Esophagus muscularis mucosa (tissue), 4 donors: ENCODE measurements at regions not wholly inside any gene's neighbourhood (a gene's known extent, or its start where the extent isn't known, plus 50 kb on each side); places are given as distances from the start of the nearest gene placed in this dataset.

ENCODE experiments used
- DNase-seq: peaks from one replicate; pipeline ENCODE4 v3.0.0-alpha.2; 2017; ENCODE audit errors: extremely low spot score
- H3K27ac ChIP-seq, 4 donors: fragments of 200-600 bp; sonication (generic); replicated peaks in 1 of 4; 1 replicate in 3 of 4; 2 replicates in 1 of 4; pipeline ENCODE4 v1.5.1; 2016 to 2019; ENCODE audit warnings: mild to moderate bottlenecking in 1 of 4
- H3K27me3 ChIP-seq, 4 donors: fragments of 200-600 bp; sonication (generic); one replicate each; pipeline versions ENCODE4 v1.5.1 to v1.6.0; 2016 to 2019
- H3K36me3 ChIP-seq, 4 donors: fragments of 200-600 bp; sonication (generic); one replicate each; pipeline ENCODE4 v1.5.1; 2016 to 2019
- H3K4me1 ChIP-seq, 4 donors: fragments of 200-600 bp; sonication (generic); one replicate each; pipeline ENCODE4 v1.5.1; 2016 to 2019
- H3K4me3 ChIP-seq, 4 donors: fragments of 200-600 bp; sonication (generic); 1 replicate in 2 of 4; 2 replicates in 2 of 4; pipeline ENCODE4 v1.5.1; 2016 to 2019; ENCODE audit warnings: mild to moderate bottlenecking in 4 of 4, moderate library complexity in 1 of 4
- H3K9me3 ChIP-seq, 4 donors: fragments of 200-600 bp; sonication (generic); 1 replicate in 3 of 4; 2 replicates in 1 of 4; pipeline ENCODE4 v1.5.1; 2016 to 2019
- EP300 ChIP-seq: sonication (generic); formaldehyde crosslinking; IDR thresholded peaks from one replicate; pipeline ENCODE4 v1.6.1; 2017; ENCODE audit warnings: antibody characterized with exemption
- POLR2A ChIP-seq: fragments of 450-650 bp; IDR thresholded peaks from one replicate; pipeline ENCODE4 v1.6.1; 2017; ENCODE audit warnings: antibody characterized with exemption, moderate library complexity, mild to moderate bottlenecking, low read depth
- POLR2AphosphoS5 ChIP-seq, 2 donors: sonication (generic); formaldehyde crosslinking; IDR thresholded peaks; one replicate each; pipeline ENCODE4 v1.6.1; 2017; ENCODE audit warnings: antibody characterized with exemption in 2 of 2
- WGBS: methylation state at CpG from one replicate; pipeline ENCODE4 v1.1.5; 2018; 5-methylcytosine and 5-hydroxymethylcytosine counted together
- intact Hi-C: fragments of 100-400 bp; cut with DNase I; formaldehyde crosslinking; loops from one replicate; pipeline ENCODE4 v1.15.1; 2023
- TF ChIP-seq, protein P1 (sequence below), 3 experiments: fragments of 200-600 bp in 2 of 3; fragments of 450-650 bp in 1 of 3; sonication (generic) in 2 of 3; IDR thresholded peaks; one replicate each; pipeline ENCODE4 v1.5.1; 2017 to 2019; ENCODE audit warnings: antibody characterized with exemption in 3 of 3, mild to moderate bottlenecking in 2 of 3, moderate library complexity in 1 of 3

DNA sequence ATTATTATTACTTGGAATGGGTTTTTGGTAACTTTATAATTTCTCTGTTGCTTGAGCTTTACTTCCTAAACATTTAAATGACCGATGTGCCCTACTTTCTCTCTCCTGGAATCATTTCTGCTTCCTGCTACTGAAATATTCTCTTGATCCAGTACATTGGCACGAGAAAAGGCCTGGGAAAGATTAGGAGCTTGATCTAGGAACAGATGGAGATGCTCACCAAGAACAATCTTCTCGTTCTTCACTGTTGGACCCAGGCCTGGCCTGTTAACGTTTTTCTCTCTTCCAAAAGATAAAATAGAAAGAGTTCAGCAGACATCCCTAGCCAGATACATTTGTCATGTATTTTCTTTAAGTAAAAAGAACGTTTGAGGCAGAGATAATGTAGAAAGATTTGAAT, 1356.8 kb upstream of the CRIM1 start:
- Histone ChIP-seq H3K27ac (no peak overlapping the region), H3K27me3 (no peaks in the 10 kb centered on the region), H3K4me1 (no peaks in the 10 kb centered on the region), H3K9me3 (no peaks in the 10 kb centered on the region), H3K4me3 (no peak overlapping the region), H3K36me3 (no peaks in the 10 kb centered on the region)
- TF ChIP-seq, protein P1, sequence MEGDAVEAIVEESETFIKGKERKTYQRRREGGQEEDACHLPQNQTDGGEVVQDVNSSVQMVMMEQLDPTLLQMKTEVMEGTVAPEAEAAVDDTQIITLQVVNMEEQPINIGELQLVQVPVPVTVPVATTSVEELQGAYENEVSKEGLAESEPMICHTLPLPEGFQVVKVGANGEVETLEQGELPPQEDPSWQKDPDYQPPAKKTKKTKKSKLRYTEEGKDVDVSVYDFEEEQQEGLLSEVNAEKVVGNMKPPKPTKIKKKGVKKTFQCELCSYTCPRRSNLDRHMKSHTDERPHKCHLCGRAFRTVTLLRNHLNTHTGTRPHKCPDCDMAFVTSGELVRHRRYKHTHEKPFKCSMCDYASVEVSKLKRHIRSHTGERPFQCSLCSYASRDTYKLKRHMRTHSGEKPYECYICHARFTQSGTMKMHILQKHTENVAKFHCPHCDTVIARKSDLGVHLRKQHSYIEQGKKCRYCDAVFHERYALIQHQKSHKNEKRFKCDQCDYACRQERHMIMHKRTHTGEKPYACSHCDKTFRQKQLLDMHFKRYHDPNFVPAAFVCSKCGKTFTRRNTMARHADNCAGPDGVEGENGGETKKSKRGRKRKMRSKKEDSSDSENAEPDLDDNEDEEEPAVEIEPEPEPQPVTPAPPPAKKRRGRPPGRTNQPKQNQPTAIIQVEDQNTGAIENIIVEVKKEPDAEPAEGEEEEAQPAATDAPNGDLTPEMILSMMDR (IDR thresholded peaks at IDR 0.05), result no peak
- TF ChIP-seq POLR2AphosphoS5 (IDR thresholded peaks at IDR 0.05) (no peak), POLR2A (no peak), EP300 (no peak)
- WGBS, result 55% methylated on average over 5 of the region's 5 CpGs
- no peak for DNase-seq
- intact Hi-C loops, result no loop called here

DNA sequence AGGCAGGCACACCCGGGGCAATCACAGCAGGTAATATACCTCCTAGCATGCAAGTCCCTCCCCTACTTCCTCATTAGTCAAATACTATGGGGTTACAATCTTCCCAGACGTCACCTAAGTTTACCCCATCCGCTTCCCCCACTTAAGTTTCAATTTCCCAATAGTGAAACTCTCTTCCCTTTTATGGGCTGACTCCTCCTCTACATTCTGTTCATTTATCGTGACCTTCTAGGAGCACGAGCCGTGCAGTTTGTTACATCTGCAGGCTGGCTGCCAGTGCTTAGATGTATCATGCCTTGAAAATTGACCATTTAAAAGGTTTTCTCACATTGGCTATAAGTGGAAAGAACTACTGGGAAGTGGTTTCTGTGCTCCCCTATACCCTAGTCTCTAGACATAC, 1357.8 kb upstream of the CRIM1 start:
- WGBS, result 74% methylated on average over 6 of the region's 6 CpGs
- no peaks in the 10 kb centered on the region for H3K36me3 ChIP-seq
- intact Hi-C loops, result no loop called here
- H3K4me3 ChIP-seq, result no peak overlapping the region
- DNase-seq, result no peak
- no peaks in the 10 kb centered on the region for H3K9me3 ChIP-seq
- TF ChIP-seq POLR2AphosphoS5 (IDR thresholded peaks at IDR 0.05) (no peak), EP300 (no peak), POLR2A (no peak)
- TF ChIP-seq, protein P1 (IDR thresholded peaks at IDR 0.05), result no peak
- H3K27ac ChIP-seq, result no peak overlapping the region
- H3K4me1 ChIP-seq, result no peaks in the 10 kb centered on the region
- no peaks in the 10 kb centered on the region for H3K27me3 ChIP-seq

DNA sequence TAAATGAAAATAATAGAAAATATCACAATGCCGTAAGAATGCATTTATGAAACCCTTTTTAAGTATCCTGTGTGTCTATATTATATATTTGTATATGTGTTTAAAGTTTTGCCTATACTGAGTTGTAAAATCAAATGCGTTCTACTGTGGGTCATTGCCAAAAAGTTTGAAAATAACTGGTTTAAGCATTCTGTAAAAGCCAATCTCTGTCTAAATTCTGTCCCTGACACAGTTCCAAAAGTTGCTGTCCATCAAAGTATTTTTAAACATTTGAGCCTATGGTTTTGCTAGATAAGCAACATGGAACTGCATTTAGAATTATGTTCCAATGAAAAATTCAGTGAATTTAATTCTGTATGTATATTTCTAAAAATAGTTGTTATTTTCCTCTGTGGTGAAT, 1360.4 kb upstream of the CRIM1 start:
- Histone ChIP-seq H3K27me3 (no peaks in the 10 kb centered on the region), H3K4me3 (no peak overlapping the region), H3K27ac (no peak overlapping the region), H3K36me3 (no peaks in the 10 kb centered on the region), H3K4me1 (no peaks in the 10 kb centered on the region), H3K9me3 (no peaks in the 10 kb centered on the region)
- no peak for TF ChIP-seq EP300
- WGBS, result 36% methylated on average over 2 of the region's 2 CpGs
- DNase-seq, result no peak
- intact Hi-C loops, result no loop called here

DNA sequence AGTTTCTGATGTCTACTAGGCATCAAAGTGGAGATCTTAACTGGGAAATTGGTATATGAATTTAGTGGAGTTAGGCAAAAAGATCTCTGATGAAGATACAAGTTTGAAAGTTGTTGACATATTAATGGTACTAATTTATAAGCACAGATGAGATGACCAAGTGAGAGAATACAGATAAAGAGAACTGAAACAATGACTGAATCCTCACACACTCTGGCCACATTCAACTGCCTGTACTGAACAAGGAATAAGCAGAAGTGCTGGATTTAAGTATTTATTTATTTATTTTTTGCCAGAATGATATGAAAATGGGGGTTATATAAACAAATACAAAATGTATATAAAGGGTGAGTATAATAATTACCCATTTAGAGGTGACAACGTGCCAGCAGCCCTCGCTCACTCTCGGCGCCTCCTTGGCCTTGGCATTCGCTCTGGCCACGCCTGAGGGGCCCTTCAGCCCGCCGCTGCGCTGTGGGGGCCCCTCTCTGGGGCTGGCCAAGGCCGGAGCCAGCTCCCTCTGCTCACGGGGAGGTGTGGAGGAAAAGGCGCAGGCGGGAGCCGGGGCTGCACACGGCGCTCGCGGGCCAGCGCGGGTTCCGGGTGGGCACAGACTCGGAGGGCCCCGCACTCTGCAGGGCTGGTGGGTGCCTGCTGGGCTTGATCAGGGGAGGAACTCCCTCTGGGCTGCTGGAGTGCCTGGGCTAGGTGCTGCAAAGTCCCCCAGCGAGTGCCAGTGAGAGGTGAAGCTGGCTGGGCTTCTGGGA, 1363.9 kb upstream of the CRIM1 start:
- Histone ChIP-seq H3K9me3 (no peaks in the 10 kb centered on the region), H3K27ac (no peak overlapping the region), H3K27me3 (no peaks in the 10 kb centered on the region), H3K36me3 (no peaks in the 10 kb centered on the region), H3K4me3 (no peak overlapping the region), H3K4me1 (no peaks in the 10 kb centered on the region)
- intact Hi-C loops, result no loop called here
- TF ChIP-seq POLR2AphosphoS5 (IDR thresholded peaks at IDR 0.05) (no peak), POLR2A (no peak), EP300 (no peak)
- TF ChIP-seq, protein P1 (IDR thresholded peaks at IDR 0.05), result no peak
- no peak for DNase-seq
- 93% methylated on average over 22 of the region's 24 CpGs for WGBS

DNA sequence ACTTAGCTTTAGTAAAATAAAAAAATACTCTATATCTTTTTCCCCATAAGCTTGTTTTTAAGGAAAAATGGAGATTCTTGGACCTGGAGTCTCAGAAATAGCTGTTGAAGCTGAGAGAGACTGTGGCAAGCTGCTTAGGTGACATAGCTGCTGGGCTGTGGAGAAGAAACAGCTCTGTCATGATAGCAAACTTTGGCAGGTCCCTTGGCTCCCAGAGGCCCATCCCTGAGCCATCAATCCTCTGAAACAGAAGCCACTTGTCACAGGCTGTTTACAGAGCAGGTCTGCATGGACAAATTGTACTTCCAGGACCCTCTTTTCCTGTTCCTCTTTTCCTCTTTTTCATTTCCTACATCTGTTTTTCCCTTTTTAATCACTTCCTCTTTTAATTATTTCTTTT, 1370.1 kb upstream of the CRIM1 start:
- TF ChIP-seq, protein P1 (IDR thresholded peaks at IDR 0.05), result no peak
- TF ChIP-seq POLR2A, result no peak
- no peak for TF ChIP-seq POLR2AphosphoS5 (IDR thresholded peaks at IDR 0.05)
- TF ChIP-seq EP300, result no peak
- no peak for DNase-seq
- Histone ChIP-seq H3K36me3 (no peaks in the 10 kb centered on the region), H3K4me1 (no peaks in the 10 kb centered on the region), H3K4me3 (no peak overlapping the region), H3K9me3 (no peaks in the 10 kb centered on the region), H3K27ac (no peak overlapping the region), H3K27me3 (no peaks in the 10 kb centered on the region)
- intact Hi-C loops, result no loop called here
